ENCODE measurements at regions not wholly inside any gene's neighbourhood (a gene's known extent, or its start where the extent isn't known, plus 50 kb on each side); places are given as distances from the start of the nearest gene placed in this dataset.

GRCh38 chrX:109841869-109842579, 109.0 kb upstream of the ACSL4 start:
- DNase-seq (ENCODE audit: insufficient read length, low spot score), result no peak
- FAIRE-seq, result no peak

- FAIRE-seq (no peak), DNase-seq (ENCODE audit: insufficient read length, low spot score) (no peak)
These were observed 109.6 kb upstream of the ACSL4 start for GRCh38 chrX:109842611-109843010.

- DNase-seq (ENCODE audit: insufficient read length, low spot score) (no peak), FAIRE-seq (no peak)
These were observed 111.1 kb upstream of the ACSL4 start for GRCh38 chrX:109843963-109844751.

- DNase-seq (ENCODE audit: insufficient read length, low spot score) (no peak), FAIRE-seq (no peak)
These were observed 111.9 kb upstream of the ACSL4 start for GRCh38 chrX:109844986-109845385.

GRCh38 chrX:109845996-109846395, 112.9 kb upstream of the ACSL4 start:
- FAIRE-seq (no peak), DNase-seq (ENCODE audit: insufficient read length, low spot score) (no peak)

- peak; percentile 26 for DNase-seq (ENCODE audit: insufficient read length, low spot score)
- no peak for FAIRE-seq
These were observed 114.5 kb upstream of the ACSL4 start for GRCh38 chrX:109847257-109848187.

- DNase-seq (ENCODE audit: insufficient read length, low spot score) (no peak), FAIRE-seq (no peak)
These were observed 115.5 kb upstream of the ACSL4 start for GRCh38 chrX:109848461-109849050.

- FAIRE-seq (no peak), DNase-seq (ENCODE audit: insufficient read length, low spot score) (no peak)
These were observed 121.0 kb upstream of the ACSL4 start for GRCh38 chrX:109854096-109854495.

- FAIRE-seq, result no peak
- DNase-seq (ENCODE audit: insufficient read length, low spot score), result no peak
These were observed 122.4 kb upstream of the ACSL4 start for GRCh38 chrX:109855501-109855900.

GRCh38 chrX:109856974-109857373, 123.9 kb upstream of the ACSL4 start:
- no peak for FAIRE-seq
- no peak for DNase-seq (ENCODE audit: insufficient read length, low spot score)

- FAIRE-seq (no peak), DNase-seq (ENCODE audit: insufficient read length, low spot score) (no peak)
These were observed 124.6 kb upstream of the ACSL4 start for GRCh38 chrX:109857584-109858228.

GRCh38 chrX:109858602-109859341, 125.7 kb upstream of the ACSL4 start:
- DNase-seq (ENCODE audit: insufficient read length, low spot score) (no peak), FAIRE-seq (no peak)

GRCh38 chrX:109859651-109860050, 126.6 kb upstream of the ACSL4 start:
- DNase-seq (ENCODE audit: insufficient read length, low spot score) (no peak), FAIRE-seq (no peak)

GRCh38 chrX:109862433-109862832, 129.4 kb upstream of the ACSL4 start:
- FAIRE-seq (no peak), DNase-seq (ENCODE audit: insufficient read length, low spot score) (no peak)

- no peak for FAIRE-seq
- DNase-seq (ENCODE audit: insufficient read length, low spot score), result no peak
These were observed 130.8 kb upstream of the ACSL4 start for GRCh38 chrX:109863811-109864210.

GRCh38 chrX:109871121-109871888, 131.6 kb upstream of the TMEM164 start:
- FAIRE-seq, result no peak

GRCh38 chrX:109872021-109872732, 130.7 kb upstream of the TMEM164 start:
- FAIRE-seq (no peak), DNase-seq (ENCODE audit: insufficient read length, low spot score) (no peak)

More at GRCh38 chrX:109871121-109871888, 131.6 kb upstream of the TMEM164 start:
- no peak for DNase-seq (ENCODE audit: insufficient read length, low spot score)

- FAIRE-seq (no peak), DNase-seq (ENCODE audit: insufficient read length, low spot score) (no peak)
These were observed 129.3 kb upstream of the TMEM164 start for GRCh38 chrX:109873574-109873973.
